Neural progenitor cell (in vitro differentiated cells): ENCODE measurements at regions not wholly inside any gene's neighbourhood (a gene's known extent, or its start where the extent isn't known, plus 50 kb on each side); places are given as distances from the start of the nearest gene placed in this dataset.

Source experiments
- DNase-seq: peaks from one replicate; pipeline ENCODE4 v3.0.0-alpha.2; 2016; ENCODE audit warnings: low spot score
- H2AFZ ChIP-seq: fragments of 200-600 bp; sonication (generic); replicated peaks from 2 replicates; pipeline ENCODE4 v1.6.1; 2016; ENCODE audit warnings: antibody characterized with exemption
- H3F3A ChIP-seq: fragments of 200-600 bp; sonication (generic); 2 replicates; pipeline ENCODE4 v1.6.1; 2016; ENCODE audit warnings: antibody characterized with exemption, low read depth
- H3K27ac ChIP-seq: fragments of 200-600 bp; sonication (generic); 2 replicates; pipeline ENCODE4 v1.5.1; 2016; ENCODE audit warnings: mild to moderate bottlenecking
- H3K27me3 ChIP-seq: fragments of 200-600 bp; sonication (generic); 2 replicates; pipeline ENCODE4 v1.6.1; 2016; ENCODE audit warnings: mild to moderate bottlenecking, moderate library complexity
- H3K36me3 ChIP-seq: fragments of 200-600 bp; sonication (generic); 2 replicates; pipeline ENCODE4 v1.5.1; 2016
- H3K4me1 ChIP-seq: fragments of 200-600 bp; sonication (generic); 2 replicates; pipeline ENCODE4 v1.6.1; 2016; ENCODE audit warnings: mixed run types
- H3K4me2 ChIP-seq: fragments of 200-600 bp; sonication (generic); 2 replicates; pipeline ENCODE4 v1.6.1; 2016
- H3K4me3 ChIP-seq: fragments of 200-600 bp; sonication (generic); 2 replicates; pipeline ENCODE4 v1.5.1; 2016
- H3K79me2 ChIP-seq: fragments of 200-600 bp; sonication (generic); 2 replicates; pipeline ENCODE4 v1.6.1; 2016; ENCODE audit warnings: low read depth
- H3K9ac ChIP-seq: fragments of 200-600 bp; sonication (generic); 2 replicates; pipeline ENCODE4 v1.6.1; 2016
- H3K9me3 ChIP-seq: fragments of 200-600 bp; sonication (generic); 2 replicates; pipeline ENCODE4 v1.5.1; 2016; ENCODE audit warnings: low read depth
- H4K20me1 ChIP-seq: fragments of 200-600 bp; sonication (generic); 2 replicates; pipeline ENCODE4 v1.6.1; 2016; ENCODE audit warnings: low read depth
- H3K27ac Mint-ChIP-seq: 3 replicates; pipeline ENCODE4 v1.8.0; 2021; ENCODE audit warnings: mixed read lengths
- H3K27me3 Mint-ChIP-seq: 2 replicates; pipeline ENCODE4 v1.8.0; 2022; ENCODE audit warnings: low read depth, mild to moderate bottlenecking, inconsistent platforms, moderate library complexity, mixed read lengths; ENCODE audit not compliant: insufficient read depth
- H3K36me3 Mint-ChIP-seq: 3 replicates; pipeline ENCODE4 v1.8.0; 2021; ENCODE audit warnings: mixed read lengths
- H3K4me1 Mint-ChIP-seq: 3 replicates; pipeline ENCODE4 v1.8.0; 2021; ENCODE audit warnings: mixed read lengths
- H3K4me3 Mint-ChIP-seq: 3 replicates; pipeline ENCODE4 v1.8.0; 2021; ENCODE audit warnings: mild to moderate bottlenecking, moderate library complexity, mixed read lengths
- H3K9me3 Mint-ChIP-seq: 3 replicates; pipeline ENCODE4 v1.8.0; 2020; ENCODE audit warnings: mixed read lengths
- EZH2 ChIP-seq: fragments of 200-600 bp; sonication (generic); IDR thresholded peaks from 2 replicates; pipeline ENCODE4 v1.6.1; 2017; ENCODE audit warnings: antibody characterized with exemption, mild to moderate bottlenecking, moderate library complexity
- EZH2phosphoT487 ChIP-seq: fragments of 200-600 bp; sonication (generic); IDR thresholded peaks from 2 replicates; pipeline ENCODE4 v1.6.1; 2017; ENCODE audit warnings: antibody characterized with exemption
- TF ChIP-seq, protein P1 (sequence below): fragments of 200-600 bp; sonication (generic); IDR thresholded peaks from 2 replicates; pipeline ENCODE4 v1.5.1; 2017; ENCODE audit warnings: antibody characterized with exemption, mild to moderate bottlenecking

GRCh38 chr13:109677206-109677605 is 109.2 kb downstream of the IRS2 start:
- Histone ChIP-seq H3K27me3 (no peaks in the 10 kb centered on the region), H3K9ac (no peak overlapping the region), H3F3A (peaks cover 13% of the 10 kb centered on the region), H3K79me2 (no peaks in the 10 kb centered on the region), H3K4me3 (no peak overlapping the region), H2AFZ (no peak overlapping the region), H3K9me3 (no peaks in the 10 kb centered on the region), H3K27ac (no peak overlapping the region), H4K20me1 (no peaks in the 10 kb centered on the region), H3K4me2 (no peak overlapping the region), H3K4me1 (peaks cover 10% of the 10 kb centered on the region), H3K36me3 (no peaks in the 10 kb centered on the region)
- Mint-ChIP-seq H3K9me3 (peaks cover 2% of the 10 kb centered on the region), H3K27ac (no peak overlapping the region), H3K27me3 (peaks cover 10% of the 10 kb centered on the region), H3K36me3 (no peaks in the 10 kb centered on the region), H3K4me1 (peaks cover 8% of the 10 kb centered on the region), H3K4me3 (no peak overlapping the region)
- no peak for TF ChIP-seq EZH2phosphoT487
- TF ChIP-seq, protein P1, sequence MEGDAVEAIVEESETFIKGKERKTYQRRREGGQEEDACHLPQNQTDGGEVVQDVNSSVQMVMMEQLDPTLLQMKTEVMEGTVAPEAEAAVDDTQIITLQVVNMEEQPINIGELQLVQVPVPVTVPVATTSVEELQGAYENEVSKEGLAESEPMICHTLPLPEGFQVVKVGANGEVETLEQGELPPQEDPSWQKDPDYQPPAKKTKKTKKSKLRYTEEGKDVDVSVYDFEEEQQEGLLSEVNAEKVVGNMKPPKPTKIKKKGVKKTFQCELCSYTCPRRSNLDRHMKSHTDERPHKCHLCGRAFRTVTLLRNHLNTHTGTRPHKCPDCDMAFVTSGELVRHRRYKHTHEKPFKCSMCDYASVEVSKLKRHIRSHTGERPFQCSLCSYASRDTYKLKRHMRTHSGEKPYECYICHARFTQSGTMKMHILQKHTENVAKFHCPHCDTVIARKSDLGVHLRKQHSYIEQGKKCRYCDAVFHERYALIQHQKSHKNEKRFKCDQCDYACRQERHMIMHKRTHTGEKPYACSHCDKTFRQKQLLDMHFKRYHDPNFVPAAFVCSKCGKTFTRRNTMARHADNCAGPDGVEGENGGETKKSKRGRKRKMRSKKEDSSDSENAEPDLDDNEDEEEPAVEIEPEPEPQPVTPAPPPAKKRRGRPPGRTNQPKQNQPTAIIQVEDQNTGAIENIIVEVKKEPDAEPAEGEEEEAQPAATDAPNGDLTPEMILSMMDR = no peak
- no peak for TF ChIP-seq EZH2
- DNase-seq = no peak

GRCh38 chr13:109673477-109673876 is 112.9 kb downstream of the IRS2 start:
- Histone ChIP-seq H3K4me1 (peaks cover 33% of the 10 kb centered on the region), H3K36me3 (no peaks in the 10 kb centered on the region), H3K4me3 (no peak overlapping the region), H3K79me2 (no peaks in the 10 kb centered on the region), H3K27me3 (no peaks in the 10 kb centered on the region), H3K9ac (no peak overlapping the region), H3K27ac (no peak overlapping the region), H3K9me3 (no peaks in the 10 kb centered on the region), H4K20me1 (peaks cover 3% of the 10 kb centered on the region), H2AFZ (no peak overlapping the region), H3F3A (peaks cover 20% of the 10 kb centered on the region), H3K4me2 (peak overlapping the region; percentile 61)
- Mint-ChIP-seq H3K4me1 (peaks cover 27% of the 10 kb centered on the region), H3K4me3 (no peak overlapping the region), H3K27ac (no peak overlapping the region), H3K27me3 (peaks cover 14% of the 10 kb centered on the region), H3K36me3 (no peaks in the 10 kb centered on the region), H3K9me3 (peaks cover 2% of the 10 kb centered on the region)
- TF ChIP-seq EZH2 (no peak), EZH2phosphoT487 (no peak)
- TF ChIP-seq, protein P1 = no peak
- DNase-seq = no peak

DNA sequence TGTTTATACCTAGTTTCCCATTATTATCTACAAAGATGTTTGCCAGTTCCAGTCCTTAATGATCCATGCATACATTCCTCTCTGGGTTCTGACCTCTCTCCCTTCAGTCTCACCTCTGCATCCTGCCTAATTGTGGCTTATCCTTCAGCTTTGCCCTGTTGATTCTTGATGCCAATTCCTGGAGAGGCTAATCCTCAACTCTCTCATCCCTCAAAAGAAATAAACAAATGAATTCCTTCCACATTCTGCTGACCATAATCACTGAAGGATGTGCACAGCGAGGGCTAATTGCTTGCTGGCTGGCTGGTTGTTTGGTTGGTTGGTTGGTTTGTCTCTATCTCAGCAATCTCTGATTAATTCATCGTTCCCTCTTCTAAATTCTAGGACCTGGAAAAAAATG is 113.8 kb downstream of the IRS2 start:
- peak; percentile 80 for DNase-seq
- Histone ChIP-seq H3K27me3 (no peaks in the 10 kb centered on the region), H3F3A (peaks cover 20% of the 10 kb centered on the region), H3K4me1 (peaks cover 43% of the 10 kb centered on the region), H3K27ac (peak overlapping the region; percentile 89), H2AFZ (no peak overlapping the region), H3K79me2 (no peaks in the 10 kb centered on the region), H3K9me3 (no peaks in the 10 kb centered on the region), H3K4me2 (peak overlapping the region; percentile 64), H4K20me1 (peaks cover 3% of the 10 kb centered on the region), H3K4me3 (no peak overlapping the region), H3K9ac (no peak overlapping the region), H3K36me3 (no peaks in the 10 kb centered on the region)
- TF ChIP-seq, protein P1 = no peak
- TF ChIP-seq EZH2 (no peak), EZH2phosphoT487 (peak; percentile 73)
- H3K36me3 Mint-ChIP-seq = no peaks in the 10 kb centered on the region
- no peak overlapping the region for H3K4me3 Mint-ChIP-seq
- H3K27ac Mint-ChIP-seq = no peak overlapping the region
- peaks cover 36% of the 10 kb centered on the region for H3K4me1 Mint-ChIP-seq
- peaks cover 2% of the 10 kb centered on the region for H3K9me3 Mint-ChIP-seq
- H3K27me3 Mint-ChIP-seq = peaks cover 11% of the 10 kb centered on the region
